Endothelial cell of umbilical vein (primary cell): ENCODE measurements at regions not wholly inside any gene's neighbourhood (a gene's known extent, or its start where the extent isn't known, plus 50 kb on each side); places are given as distances from the start of the nearest gene placed in this dataset.

Experiments
- BruUV-seq: library from RNA; stranded (reverse); fragments of 400-500 nt; replicated peaks from 2 replicates; lab custom pipeline; 2021; lab: Mats Ljungman, UMichigan
- CTCF ChIA-PET: fragments of 300-600, 350-600 bp; sonication (Branson Sonifier 250); formaldehyde crosslinking; loops from one replicate; lab custom pipeline; 2021; ENCODE audit warnings: antibody characterized with exemption, inconsistent platforms; lab: Charles Lee
- POLR2A ChIA-PET: fragments of 300-600, 350-600 bp; sonication (Branson Sonifier 250); formaldehyde crosslinking; loops from one replicate; lab custom pipeline; 2021; ENCODE audit warnings: antibody characterized with exemption, inconsistent platforms; lab: Charles Lee
- DNase-seq: peaks from one replicate; pipeline ENCODE4 v3.0.0-alpha.2; 2011; ENCODE audit warnings: low read depth, low spot score
- FAIRE-seq: peaks from 2 replicates; lab custom pipeline; 2011; peaks lifted over from hg19 to GRCh38; lab: Jason Lieb, UNC
- H2AFZ ChIP-seq: 2 replicates; pipeline ENCODE4 v1.6.0; 2012; ENCODE audit warnings: low read depth, low read length, control low read depth, inconsistent platforms
- H3K27ac ChIP-seq: 2 replicates; pipeline ENCODE4 v1.5.1; 2011; ENCODE audit warnings: low read depth, mild to moderate bottlenecking, control low read depth, low read length, moderate library complexity; ENCODE audit not compliant: insufficient read depth
- H3K27me3 ChIP-seq, 2 experiments: 2 replicates each; pipeline versions ENCODE4 v1.6.0 to v1.6.1; 2011; ENCODE audit warnings: low read length in 2 of 2, mixed read lengths in 1 of 2; ENCODE audit not compliant: control insufficient read depth in 2 of 2, insufficient read depth in 2 of 2
- H3K36me3 ChIP-seq, 2 experiments: 2 replicates in 1 of 2; 3 replicates in 1 of 2; pipeline ENCODE4 v1.5.1; 2011; ENCODE audit warnings: low read length in 2 of 2, mild to moderate bottlenecking in 1 of 2, moderate library complexity in 1 of 2; ENCODE audit not compliant: control insufficient read depth in 2 of 2, insufficient read depth in 2 of 2; ENCODE audit errors: extremely low read depth in 1 of 2
- H3K4me1 ChIP-seq: 3 replicates; pipeline ENCODE4 v1.5.1; 2011; ENCODE audit warnings: mild to moderate bottlenecking, low read length; ENCODE audit not compliant: control insufficient read depth, insufficient read depth; ENCODE audit errors: extremely low read depth
- H3K4me2 ChIP-seq: 2 replicates; pipeline ENCODE4 v1.6.1; 2011; ENCODE audit warnings: low read length, control low read depth, mixed read lengths; ENCODE audit not compliant: insufficient read depth
- H3K4me3 ChIP-seq, 3 experiments: fragments of 200-600 bp in 1 of 3; sonication (generic), shearing (Covaris generic) in 1 of 3; replicated peaks in 1 of 3; 2 replicates each; pipeline ENCODE4 v1.5.1; 2011 to 2016; ENCODE audit warnings: control low read depth in 3 of 3, low read length in 3 of 3, mild to moderate bottlenecking in 2 of 3, inconsistent platforms in 1 of 3, low read depth in 1 of 3, moderate library complexity in 1 of 3; ENCODE audit not compliant: insufficient read depth in 1 of 3
- H3K79me2 ChIP-seq: 2 replicates; pipeline ENCODE4 v1.6.0; 2012; ENCODE audit warnings: low read length, inconsistent platforms; ENCODE audit not compliant: control insufficient read depth, insufficient read depth
- H3K9ac ChIP-seq: replicated peaks from 2 replicates; pipeline ENCODE3; 2011; ENCODE audit warnings: low read length, control low read depth; ENCODE audit not compliant: insufficient read depth; ENCODE audit errors: extremely low read depth
- H3K9me1 ChIP-seq: replicated peaks from 3 replicates; pipeline ENCODE4 v1.6.0; 2011; ENCODE audit warnings: mild to moderate bottlenecking, low read length; ENCODE audit not compliant: control insufficient read depth, insufficient read depth; ENCODE audit errors: extremely low read depth
- H3K9me3 ChIP-seq: replicated peaks from 2 replicates; pipeline ENCODE4 v1.5.1; 2012; ENCODE audit warnings: low read length, inconsistent platforms; ENCODE audit not compliant: control insufficient read depth, insufficient read depth
- H4K20me1 ChIP-seq: replicated peaks from 2 replicates; pipeline ENCODE3; 2011; ENCODE audit warnings: mild to moderate bottlenecking, low read length; ENCODE audit not compliant: control insufficient read depth, insufficient read depth; ENCODE audit errors: extremely low read depth
- EZH2 ChIP-seq: IDR thresholded peaks from 2 replicates; pipeline ENCODE4 v1.6.1; 2012; ENCODE audit warnings: borderline replicate concordance, low read depth, mild to moderate bottlenecking, moderate library complexity, low read length, inconsistent platforms; ENCODE audit not compliant: severe bottlenecking
- FOS ChIP-seq: IDR thresholded peaks from 2 replicates; pipeline ENCODE4 v1.6.1; 2011; ENCODE audit warnings: mild to moderate bottlenecking, low read length, moderate library complexity, borderline replicate concordance; ENCODE audit not compliant: insufficient read depth
- GATA2 ChIP-seq: IDR thresholded peaks from 2 replicates; pipeline ENCODE4 v1.7.0; 2011; ENCODE audit warnings: low read depth, mild to moderate bottlenecking, moderate library complexity, mixed read lengths, low read length; ENCODE audit not compliant: insufficient read length, insufficient read depth
- JUN ChIP-seq: IDR thresholded peaks from 2 replicates; pipeline ENCODE4 v1.6.1; 2011; ENCODE audit warnings: borderline replicate concordance, low read depth; ENCODE audit not compliant: insufficient read length, insufficient read depth
- MAX ChIP-seq: IDR thresholded peaks from 2 replicates; pipeline ENCODE4 v1.6.1; 2011; ENCODE audit not compliant: insufficient read depth, insufficient read length
- MYC ChIP-seq: IDR thresholded peaks from one replicate; pipeline ENCODE4 v1.6.1; 2011; ENCODE audit warnings: mild to moderate bottlenecking, low read depth, low read length
- POLR2A ChIP-seq: IDR thresholded peaks from 2 replicates; pipeline ENCODE4 v1.6.1; 2012; ENCODE audit warnings: low read depth, mild to moderate bottlenecking, control low read depth, low read length
- POLR2AphosphoS5 ChIP-seq: IDR thresholded peaks from 2 replicates; pipeline ENCODE4 v1.6.1; 2012; ENCODE audit warnings: low read depth, mild to moderate bottlenecking, control low read depth, low read length, moderate library complexity; ENCODE audit not compliant: insufficient read depth
- dilution Hi-C: fragments of 300-500 bp; cut with MboI; formaldehyde crosslinking; loops from one replicate; pipeline ENCODE4 v1.15.0; 2019; ENCODE audit warnings: low sequenced_read_pairs; ENCODE audit not compliant: extremely low pct_ligation_motif_present
- intact Hi-C: fragments of 100-400 bp; cut with micrococcal nuclease; formaldehyde crosslinking; loops from one replicate; pipeline ENCODE4 v1.10.0; 2022
- TF ChIP-seq, protein P1 (sequence below), 2 donors: IDR thresholded peaks; 1 replicate in 1 of 2; 2 replicates in 1 of 2; pipeline ENCODE4 v1.5.1; 2011; ENCODE audit warnings: low read length in 2 of 2, mild to moderate bottlenecking in 2 of 2, moderate library complexity in 2 of 2, control low read depth in 1 of 2, inconsistent platforms in 1 of 2, low read depth in 1 of 2; ENCODE audit not compliant: insufficient read depth in 1 of 2; ENCODE audit errors: extremely low read depth in 1 of 2

GRCh38 chr5:82351754-82352145 lies 73.6 kb upstream of the RPS23 start:
- FAIRE-seq = peak; percentile 79
- Histone ChIP-seq H3K9ac (no peak overlapping the region), H3K4me3 (no peak overlapping the region), H3K36me3 (no peaks in the 10 kb centered on the region), H3K79me2 (no peaks in the 10 kb centered on the region), H3K27me3 (no peaks in the 10 kb centered on the region), H3K4me2 (no peak overlapping the region), H3K9me1 (no peaks in the 10 kb centered on the region), H3K4me1 (peaks cover 28% of the 10 kb centered on the region), H4K20me1 (no peaks in the 10 kb centered on the region), H2AFZ (no peak overlapping the region), H3K27ac (peak overlapping the region; percentile 63), H3K9me3 (no peaks in the 10 kb centered on the region)
- CTCF ChIA-PET = interaction anchor here (0.6 to 2.2 kb wide), 24 partner anchors 9 to 1360 kb away, joined by 3 to 28 read pairs (median 4); partner anchors contain the start of gene VCAN
- TF ChIP-seq GATA2 (no peak), FOS (no peak)
- TF ChIP-seq, protein P1, sequence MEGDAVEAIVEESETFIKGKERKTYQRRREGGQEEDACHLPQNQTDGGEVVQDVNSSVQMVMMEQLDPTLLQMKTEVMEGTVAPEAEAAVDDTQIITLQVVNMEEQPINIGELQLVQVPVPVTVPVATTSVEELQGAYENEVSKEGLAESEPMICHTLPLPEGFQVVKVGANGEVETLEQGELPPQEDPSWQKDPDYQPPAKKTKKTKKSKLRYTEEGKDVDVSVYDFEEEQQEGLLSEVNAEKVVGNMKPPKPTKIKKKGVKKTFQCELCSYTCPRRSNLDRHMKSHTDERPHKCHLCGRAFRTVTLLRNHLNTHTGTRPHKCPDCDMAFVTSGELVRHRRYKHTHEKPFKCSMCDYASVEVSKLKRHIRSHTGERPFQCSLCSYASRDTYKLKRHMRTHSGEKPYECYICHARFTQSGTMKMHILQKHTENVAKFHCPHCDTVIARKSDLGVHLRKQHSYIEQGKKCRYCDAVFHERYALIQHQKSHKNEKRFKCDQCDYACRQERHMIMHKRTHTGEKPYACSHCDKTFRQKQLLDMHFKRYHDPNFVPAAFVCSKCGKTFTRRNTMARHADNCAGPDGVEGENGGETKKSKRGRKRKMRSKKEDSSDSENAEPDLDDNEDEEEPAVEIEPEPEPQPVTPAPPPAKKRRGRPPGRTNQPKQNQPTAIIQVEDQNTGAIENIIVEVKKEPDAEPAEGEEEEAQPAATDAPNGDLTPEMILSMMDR (IDR thresholded peaks at IDR 0.05; ENCODE audit: extremely low read depth in 1 of 2, insufficient read depth in 1 of 2, low read depth in 1 of 2, low read length in 2 of 2) = peak; percentile 54 to 58
- dilution Hi-C loops = no loop called here
- DNase-seq = peak; percentile 85
- intact Hi-C loops = loop anchor here (1.0 to 5.0 kb wide), 12 partner anchors 36 to 1361 kb away; partner anchors contain the start of genes TMEM167A and XRCC4
- POLR2A ChIA-PET = no interaction called here
- BruUV-seq = no TSS peak

- no peaks in the 10 kb centered on the region for H3K9me1 ChIP-seq
- H2AFZ ChIP-seq = no peak overlapping the region
- no peak overlapping the region for H3K4me2 ChIP-seq
- H3K79me2 ChIP-seq = no peaks in the 10 kb centered on the region
- H3K4me3 ChIP-seq = no peak overlapping the region
- peaks cover 23% of the 10 kb centered on the region for H3K4me1 ChIP-seq
- TF ChIP-seq FOS (no peak), MYC (no peak), MAX (no peak), POLR2A (no peak), EZH2 (no peak), JUN (no peak), POLR2AphosphoS5 (no peak), GATA2 (no peak)
- TF ChIP-seq, protein P1 (IDR thresholded peaks at IDR 0.05; ENCODE audit: extremely low read depth in 1 of 2, insufficient read depth in 1 of 2, low read depth in 1 of 2, low read length in 2 of 2) = no peak
- H3K27me3 ChIP-seq = peaks cover 0 to 2% of the 10 kb centered on the region in 2 experiments
- intact Hi-C loops = loop anchor here (5.0 kb wide), 1 partner anchor 1361 kb away; no protein-coding TSS in a partner anchor
- BruUV-seq = no TSS peak
- no peak for DNase-seq
- dilution Hi-C loops = no loop called here
- ChIA-PET POLR2A (no interaction called here), CTCF (interaction anchor here (0.6 to 2.1 kb wide), 7 partner anchors 13 to 1361 kb away, joined by 3 to 10 read pairs (median 4); no protein-coding TSS in a partner anchor)
- H3K9me3 ChIP-seq = no peaks in the 10 kb centered on the region
- H3K9ac ChIP-seq = no peak overlapping the region
- H3K36me3 ChIP-seq = no peaks in the 10 kb centered on the region
- H4K20me1 ChIP-seq = no peaks in the 10 kb centered on the region
- no peak overlapping the region for H3K27ac ChIP-seq
- FAIRE-seq = no peak
These were observed 73.1 kb upstream of the RPS23 start for GRCh38 chr5:82351297-82351696.
